Amygdala (tissue), 56 donors: ENCODE measurements at regions not wholly inside any gene's neighbourhood (a gene's known extent, or its start where the extent isn't known, plus 50 kb on each side); places are given as distances from the start of the nearest gene placed in this dataset.

Source experiments
- DNase-seq, 56 donors: peaks; one replicate each; lab custom pipeline; 2025; lab: John Stamatoyannopoulos, UW

DNA sequence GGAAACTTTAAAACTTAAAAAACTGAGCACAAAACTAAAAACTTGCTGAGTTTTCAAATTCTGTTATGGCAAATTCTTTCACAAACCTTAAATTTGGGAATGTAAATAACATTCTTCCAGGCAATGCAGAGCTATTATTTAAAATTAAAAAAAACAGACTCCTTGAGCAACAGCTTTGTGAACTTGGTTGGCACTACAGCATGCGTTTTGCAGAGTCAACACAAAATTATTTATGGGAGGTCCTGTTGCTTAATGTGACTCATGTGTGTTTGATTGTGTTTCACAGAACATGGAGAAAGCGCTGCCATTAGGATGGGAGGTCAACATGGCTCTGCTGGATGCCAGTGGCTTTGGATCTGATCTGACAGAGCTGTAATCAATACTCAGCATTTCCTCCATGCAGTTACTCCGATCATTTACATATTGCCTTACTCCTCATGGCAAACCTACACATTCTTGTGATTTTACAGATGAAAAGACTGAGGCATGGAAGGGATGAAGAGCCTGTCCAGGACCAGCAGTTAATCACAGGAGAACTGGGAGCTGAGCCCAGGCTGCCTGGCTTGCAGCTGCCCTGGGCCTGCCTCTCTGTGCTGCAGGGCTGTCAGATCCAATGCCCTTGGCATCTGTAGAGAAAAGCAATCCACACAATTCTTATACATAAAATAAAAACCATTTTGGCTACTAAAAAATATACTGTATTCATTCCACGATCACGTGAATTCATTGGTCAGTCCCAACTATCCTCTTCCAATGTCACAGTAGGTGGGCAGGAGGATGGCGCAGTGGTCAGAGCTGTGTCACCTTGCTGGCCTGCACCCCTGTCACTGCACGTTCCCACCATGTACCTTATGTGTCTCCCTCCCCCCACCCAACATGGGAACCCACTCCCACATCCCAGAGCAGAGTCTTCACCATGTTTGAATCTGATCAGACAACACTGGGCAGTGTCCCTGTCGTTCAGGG is 200.9 kb downstream of the CXCL12 start:
- DNase-seq: no peak

DNA sequence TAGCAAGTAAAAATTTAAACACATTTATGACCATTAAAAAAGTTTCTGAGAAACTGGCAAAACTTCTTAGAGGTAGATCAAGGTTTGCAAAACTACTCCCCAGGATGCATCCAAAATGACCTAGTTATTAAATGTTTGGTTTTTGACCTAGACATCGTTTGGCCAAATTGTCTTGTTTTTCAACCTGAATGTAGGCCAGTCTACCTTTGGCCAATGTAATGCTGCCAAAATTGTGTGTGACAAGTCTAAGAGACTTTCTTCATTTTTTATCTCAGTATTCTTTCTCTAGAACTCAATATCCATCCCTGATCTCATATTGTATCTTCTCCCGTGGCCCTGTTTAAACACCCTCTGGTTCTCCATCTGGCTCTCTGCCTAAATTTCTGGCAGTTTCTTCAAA is 202.0 kb downstream of the CXCL12 start:
- no peak for DNase-seq

DNA sequence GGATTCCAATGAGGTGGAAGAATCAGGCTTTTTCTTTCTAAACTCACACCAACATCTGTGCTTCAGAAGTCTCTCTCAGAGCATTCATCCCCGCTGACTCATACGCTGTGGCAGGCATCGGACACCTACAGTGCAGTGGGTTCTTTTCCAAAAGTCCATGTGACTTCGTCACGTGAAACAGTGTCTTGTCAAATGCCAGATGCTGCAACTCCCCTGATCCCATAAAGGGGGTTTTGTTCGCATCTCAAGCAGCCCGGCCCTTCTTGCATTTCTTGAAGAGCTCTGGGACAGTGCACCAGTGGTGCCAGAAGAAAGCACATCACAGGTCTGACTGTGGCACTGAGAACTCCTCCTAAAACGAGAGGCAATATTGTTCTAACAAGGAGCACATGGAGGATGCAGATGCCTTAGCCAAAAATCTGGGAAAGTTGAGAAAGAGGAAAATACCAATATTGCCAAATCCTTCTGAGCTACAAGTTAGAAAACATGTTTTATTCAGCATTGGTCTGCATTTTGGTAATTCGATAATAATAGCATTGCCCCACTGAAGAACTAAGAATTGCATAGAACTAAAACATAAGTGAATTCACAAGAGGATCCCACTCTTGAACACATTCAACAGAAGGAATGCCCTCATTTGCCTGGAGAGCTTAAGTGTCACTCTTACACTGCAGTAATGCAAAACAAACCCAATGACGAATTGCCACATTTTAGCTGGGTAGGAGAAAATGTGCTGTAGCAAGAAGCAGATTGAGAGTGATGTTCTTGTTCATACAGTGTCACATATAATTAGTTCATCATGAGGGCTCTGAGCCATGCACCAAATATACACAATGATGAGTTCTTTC is 204.4 kb downstream of the CXCL12 start:
- no peak for DNase-seq

DNA sequence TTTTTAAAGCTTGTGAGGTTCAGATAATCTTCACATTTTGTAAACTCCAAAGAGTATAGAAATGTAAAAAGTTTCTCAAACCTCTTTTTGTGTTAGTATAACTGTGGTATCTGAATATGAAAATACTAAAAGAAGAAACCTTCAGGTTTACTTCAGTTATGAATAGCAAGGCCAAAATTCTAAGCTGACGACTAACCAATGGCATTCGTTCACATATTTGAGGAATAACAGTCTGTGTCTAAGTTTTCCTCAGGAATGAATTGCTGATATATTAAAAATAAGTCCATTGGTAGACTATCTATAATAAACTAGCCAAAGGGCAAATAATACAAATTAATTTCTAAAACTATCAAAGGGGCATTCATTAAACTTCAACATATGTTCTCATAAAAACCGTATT is 206.0 kb downstream of the CXCL12 start:
- DNase-seq: no peak

DNA sequence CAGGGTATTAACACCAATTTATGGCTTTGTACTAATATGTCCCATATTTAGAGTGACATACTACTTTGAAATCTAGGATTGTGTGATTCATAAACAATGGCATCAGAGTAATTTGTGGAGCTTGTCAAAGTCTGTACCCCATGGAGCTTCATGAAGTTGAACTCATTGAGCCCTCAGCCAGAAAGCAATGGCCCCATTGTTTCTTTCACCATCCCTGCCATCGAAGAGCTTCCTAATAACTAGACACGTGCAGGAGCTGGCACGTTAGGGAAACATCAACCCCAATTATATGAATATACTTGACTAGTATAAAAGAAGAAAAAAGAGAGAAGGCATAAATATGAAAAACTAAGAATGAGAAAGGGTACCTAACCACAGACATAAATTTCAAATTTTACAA is 206.6 kb downstream of the CXCL12 start:
- no peak for DNase-seq

DNA sequence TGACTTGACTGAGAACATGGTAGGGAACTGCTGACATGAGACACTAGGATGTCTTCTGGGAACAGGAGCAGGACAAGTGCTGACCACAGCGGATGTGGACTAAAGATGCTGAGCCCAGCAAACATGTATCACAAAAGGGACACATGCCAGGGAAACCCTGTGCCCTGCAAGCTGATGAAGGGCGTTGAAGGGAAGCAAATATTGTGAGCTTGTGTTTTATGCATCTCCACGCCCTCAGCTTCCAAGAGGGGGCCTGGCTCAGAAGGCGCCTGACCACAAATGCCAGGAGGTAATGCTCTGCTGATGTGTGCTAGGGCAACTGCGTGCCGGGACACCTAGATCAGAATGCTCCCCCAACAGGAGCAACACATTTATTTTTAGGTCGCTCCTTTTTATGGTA is 207.3 kb downstream of the CXCL12 start:
- no peak for DNase-seq

DNA sequence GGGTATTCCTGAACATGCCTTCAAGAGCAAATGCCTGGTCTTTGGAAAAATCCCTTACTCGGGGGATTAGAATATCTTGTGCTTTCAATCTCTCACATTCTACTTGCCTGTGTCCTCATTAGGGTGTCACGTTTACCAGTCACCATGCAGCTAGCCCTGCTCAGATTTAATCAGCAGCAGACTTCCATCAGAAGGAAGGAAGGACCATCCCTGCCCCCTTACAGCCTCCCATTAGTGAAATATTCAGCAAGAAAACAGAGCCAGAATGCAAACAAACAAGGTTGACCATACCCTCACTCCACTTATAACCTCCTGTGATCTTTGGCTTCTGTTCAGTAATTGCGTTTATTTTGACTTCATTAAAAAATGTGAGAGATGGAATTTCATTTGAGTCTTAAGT is 208.6 kb downstream of the CXCL12 start:
- no peak for DNase-seq

DNA sequence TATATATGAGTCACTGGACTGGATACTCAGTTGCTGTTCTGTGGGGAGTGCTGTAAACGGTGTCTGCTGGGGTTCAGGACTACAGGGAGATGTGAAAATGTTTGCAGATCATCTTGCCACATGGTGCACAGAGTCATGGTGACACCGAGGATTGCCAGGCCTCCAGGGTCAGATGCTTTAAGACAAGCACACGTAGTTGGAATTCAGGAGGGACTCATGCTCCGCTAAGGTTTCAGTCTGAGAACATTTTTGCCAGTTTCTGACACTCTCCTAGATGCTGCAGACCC is 211.3 kb downstream of the CXCL12 start:
- DNase-seq: no peak

DNA sequence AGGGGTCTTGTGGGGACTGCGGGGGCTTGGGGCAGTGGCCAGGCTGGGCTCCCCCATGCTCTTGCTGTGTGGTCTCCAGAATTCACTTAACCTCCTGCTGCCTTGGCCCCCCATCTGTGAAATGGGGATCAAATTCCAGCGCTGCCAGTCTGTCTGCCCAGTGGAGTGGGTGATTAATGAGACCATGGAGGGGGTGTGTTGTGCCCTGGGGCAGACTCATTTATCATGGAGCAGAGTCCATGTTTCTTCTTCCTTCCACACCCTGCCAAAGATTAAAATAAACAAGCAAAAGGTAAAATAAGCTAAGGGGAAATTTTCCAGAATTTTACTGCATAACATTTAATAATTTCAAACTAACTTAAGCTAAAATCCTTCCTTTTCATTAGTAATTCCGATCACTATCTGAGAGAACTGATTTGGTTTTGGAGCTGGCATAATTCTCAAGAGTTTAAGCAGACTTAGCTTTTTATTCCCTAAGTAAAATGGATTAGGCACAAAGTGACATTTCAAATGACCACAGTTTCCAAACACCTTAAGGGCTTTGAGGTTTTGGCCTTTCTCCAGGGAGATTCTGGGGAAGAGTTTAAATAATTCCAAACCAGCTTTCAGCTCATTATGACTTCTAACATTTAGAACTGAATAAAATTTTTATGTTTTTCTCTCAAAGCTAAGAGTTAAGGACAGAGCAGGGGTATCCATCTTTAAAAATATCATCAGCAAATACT is 211.9 kb downstream of the CXCL12 start:
- no peak for DNase-seq

DNA sequence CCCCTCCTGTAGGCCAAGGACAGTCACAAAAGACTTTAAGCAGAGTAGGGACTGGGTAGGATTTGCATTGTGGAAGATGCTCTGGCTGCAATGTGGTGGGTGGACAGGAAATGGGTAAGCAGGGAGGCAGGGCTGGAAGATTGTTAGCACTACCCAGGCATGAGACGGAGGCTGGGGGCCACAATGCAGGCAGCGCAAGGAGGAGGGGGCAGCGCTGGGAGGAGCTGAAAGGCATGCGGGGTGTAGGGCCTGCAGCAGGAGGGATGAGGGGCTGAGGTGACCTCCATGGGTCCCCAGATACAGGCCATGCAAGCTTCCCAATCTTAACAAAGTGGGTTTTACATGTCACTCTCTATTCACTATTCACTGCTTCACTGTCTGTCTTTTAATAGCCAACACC is 213.1 kb downstream of the CXCL12 start:
- no peak for DNase-seq

DNA sequence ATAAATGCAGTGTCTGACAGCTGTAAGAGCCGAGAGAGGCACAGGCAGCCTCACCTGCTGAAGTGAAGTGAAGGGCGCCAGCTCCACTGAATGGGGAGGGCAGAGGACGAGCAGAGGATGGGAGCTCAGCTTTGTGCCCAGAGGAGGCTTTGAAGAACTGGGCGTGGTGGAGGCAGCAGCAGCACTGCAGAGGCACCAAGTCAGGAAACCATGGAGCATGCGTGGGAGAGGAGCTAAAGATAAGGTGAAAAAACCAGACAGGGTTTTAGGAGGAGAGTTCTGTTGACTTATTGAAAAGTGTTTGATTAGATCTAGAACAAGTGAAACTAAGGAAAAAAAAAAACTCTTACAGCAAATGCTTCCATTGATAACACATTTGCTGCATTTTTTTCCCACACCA is 216.4 kb downstream of the CXCL12 start:
- no peak for DNase-seq

DNA sequence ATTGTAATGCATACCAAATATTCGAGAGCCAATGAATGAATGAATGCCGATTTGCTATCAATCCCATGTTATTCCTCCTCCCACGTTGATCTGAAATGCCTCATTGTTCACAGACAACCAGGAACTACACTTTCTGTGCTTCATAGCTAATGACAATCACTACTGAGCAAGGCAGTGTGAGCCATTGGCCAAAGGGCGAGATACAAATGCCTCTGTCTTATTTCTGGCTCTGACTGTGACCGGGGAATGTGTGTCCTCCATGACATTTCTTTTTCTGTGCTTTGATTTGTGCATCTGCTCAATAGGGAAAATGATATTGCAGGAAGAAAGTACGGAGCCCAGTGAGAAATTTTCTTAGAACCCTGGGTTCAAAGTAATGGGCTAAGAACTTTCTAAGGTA is 217.1 kb downstream of the CXCL12 start:
- no peak for DNase-seq

DNA sequence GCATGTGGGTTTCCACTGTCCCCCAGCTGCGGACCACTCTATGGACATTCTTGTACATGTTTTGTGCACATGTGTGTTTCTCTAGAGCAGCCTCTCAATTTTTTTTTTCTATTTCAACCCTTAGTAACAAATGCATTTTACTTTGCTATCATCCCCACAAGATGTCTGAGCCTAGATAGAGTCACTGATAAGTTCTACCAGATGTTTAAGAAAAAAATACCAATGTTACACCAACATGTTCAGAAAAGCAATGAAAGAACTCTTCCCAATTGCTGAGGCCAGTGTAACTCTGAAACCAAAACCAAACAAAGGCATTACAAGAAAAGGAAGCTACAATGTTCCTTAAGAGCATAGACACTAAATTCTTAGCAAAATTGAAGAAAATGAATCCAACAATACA is 218.5 kb downstream of the CXCL12 start:
- no peak for DNase-seq

DNA sequence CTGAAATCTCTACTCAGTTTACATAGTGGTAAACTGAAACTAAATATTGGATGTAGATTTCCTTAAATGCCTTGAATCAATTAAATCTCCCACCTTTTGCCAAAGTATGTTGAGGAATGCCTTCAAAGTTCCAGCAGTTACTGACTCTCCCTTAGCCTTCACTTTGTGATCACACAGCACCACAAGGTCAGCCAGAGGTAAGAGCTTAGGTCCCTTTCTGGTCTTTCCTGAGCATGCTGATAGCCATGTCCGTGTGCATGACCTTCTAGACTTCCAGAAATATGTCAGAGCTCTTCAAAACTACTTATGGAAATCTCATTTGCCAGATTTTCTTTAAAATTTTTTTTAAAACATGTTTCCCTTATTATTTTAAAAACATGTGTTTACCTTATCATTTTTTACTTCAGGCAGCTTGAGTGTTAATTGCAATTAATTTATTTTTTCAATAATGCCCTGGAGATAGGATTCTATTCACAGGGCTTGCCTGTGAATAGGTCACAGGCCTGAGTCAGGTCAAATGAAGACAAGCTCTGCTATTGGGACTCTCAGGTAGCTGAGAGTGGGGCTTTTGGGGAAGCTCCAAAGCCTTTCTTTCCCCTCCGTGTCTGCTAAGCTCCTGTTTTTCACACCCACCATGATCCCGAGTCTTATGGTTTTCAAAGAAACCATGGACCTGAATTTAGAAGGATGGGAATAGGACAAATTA is 220.5 kb downstream of the CXCL12 start:
- DNase-seq: no peak

DNA sequence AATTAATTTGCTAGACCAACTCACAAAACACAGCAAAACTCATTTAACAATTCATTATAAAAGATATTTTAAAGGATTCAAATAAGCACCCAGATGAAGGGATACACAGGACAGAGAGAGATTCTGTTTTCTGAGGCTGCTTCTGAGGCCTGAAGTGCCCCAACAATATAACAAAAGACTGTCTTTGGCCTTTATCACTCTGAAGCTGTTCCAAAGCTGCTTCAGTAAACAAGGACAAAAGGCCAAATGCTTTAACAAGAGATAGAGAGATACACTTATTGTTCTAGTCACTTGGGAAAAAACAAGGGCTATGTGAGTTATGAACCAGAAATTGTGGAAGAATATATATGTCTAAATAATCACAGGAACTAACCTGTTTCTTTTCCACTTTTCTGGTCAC is 223.7 kb downstream of the CXCL12 start:
- DNase-seq: no peak

DNA sequence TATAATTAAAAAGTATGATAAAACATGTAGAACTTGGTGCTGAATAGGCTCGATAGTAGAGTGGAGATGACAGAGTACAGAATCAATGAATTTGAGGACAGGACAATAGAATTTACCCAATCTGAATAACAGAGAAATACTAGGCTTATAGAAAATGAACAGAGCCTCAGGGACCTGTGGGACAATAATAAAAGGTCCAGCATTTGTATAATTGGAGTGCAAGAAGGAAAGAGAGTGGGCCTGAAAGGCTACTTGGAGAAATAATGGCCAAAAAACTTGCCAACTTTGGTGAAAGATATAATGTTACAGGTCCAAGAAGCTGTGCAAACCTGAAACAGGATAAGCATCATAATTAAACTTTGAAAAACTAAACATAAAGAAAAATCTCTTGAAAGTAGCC is 227.3 kb downstream of the CXCL12 start:
- DNase-seq: no peak

DNA sequence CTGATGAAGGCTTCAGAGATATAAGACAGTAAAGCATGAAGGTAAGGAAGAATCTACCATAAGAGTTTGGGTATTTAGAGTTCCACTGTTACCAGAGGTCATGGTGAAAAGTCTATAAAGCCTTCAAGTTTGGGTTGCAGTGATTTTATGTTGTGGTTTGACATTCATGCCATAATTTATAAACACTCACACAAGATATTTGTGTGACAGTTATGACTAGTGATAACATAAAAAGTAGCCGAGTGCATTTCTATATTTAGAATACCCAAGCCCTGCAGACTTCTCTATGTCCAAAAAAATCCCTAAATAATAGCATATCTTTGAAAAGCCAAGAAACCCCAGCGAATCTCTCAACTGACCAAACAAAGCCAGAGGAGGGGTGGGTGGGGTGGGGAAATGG is 229.9 kb downstream of the CXCL12 start:
- DNase-seq: no peak

DNA sequence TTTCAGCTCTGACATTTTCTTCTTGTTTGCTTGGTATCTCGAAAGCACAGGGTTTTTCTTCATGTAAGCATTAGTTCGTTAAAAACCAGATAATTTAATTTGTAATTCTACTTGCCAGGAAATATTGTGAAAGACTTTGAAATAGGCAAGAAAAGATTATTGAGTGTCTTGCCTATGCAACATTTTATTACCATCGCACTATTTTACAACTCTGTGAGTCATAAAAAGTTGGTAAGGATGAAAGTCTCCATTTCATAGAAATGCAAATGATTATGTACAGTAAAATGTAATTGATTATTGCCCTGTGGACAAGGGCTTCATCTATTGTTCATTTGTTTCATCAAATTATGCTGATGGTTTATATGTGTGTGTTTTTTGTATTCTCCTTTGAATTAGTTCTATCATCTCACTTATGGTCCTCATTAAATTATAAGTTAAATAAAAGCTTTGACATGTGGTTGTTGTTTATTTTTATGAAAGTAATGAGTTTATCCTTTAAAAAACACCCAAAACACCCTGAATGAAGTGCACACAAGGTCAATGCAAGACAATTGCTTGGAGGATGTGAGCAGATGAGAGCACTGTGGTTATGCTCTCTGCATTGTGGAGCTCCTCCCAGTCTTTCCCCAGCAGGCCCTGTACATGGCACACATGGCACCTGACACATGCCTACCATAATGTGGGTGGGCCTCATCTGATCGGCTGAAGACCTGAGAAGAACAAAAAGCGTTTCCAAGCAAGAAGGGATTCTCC is 230.8 kb downstream of the CXCL12 start:
- no peak for DNase-seq

DNA sequence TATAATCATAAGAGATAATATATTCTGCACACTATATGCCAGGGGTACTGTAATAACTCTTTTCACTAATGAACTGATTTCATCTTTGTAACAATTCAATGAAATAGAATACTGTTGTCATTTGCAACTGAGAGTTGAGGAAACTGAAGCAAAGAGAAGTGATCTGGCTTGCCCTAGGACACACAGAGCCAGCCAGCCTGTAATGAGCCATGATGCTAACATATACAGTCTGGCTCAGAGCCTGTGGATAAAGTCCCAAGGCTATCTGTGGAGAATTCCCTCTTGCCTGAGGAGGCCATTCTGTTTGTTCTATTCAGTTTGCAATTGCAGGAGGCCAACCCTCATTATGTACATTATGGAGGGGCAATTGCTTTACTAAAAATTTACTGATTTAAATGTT is 241.3 kb downstream of the CXCL12 start:
- DNase-seq: no peak
